ENCODE measurements at regions not wholly inside any gene's neighbourhood (a gene's known extent, or its start where the extent isn't known, plus 50 kb on each side); places are given as distances from the start of the nearest gene placed in this dataset.

- Histone ChIP-seq H3K9me3 (no peaks in the 10 kb centered on the region), H3K4me1 (no peaks in the 10 kb centered on the region), H3K27me3 (no peaks in the 10 kb centered on the region), H3K27ac (no peak overlapping the region), H3K36me3 (no peaks in the 10 kb centered on the region), H3K4me3 (no peak overlapping the region)
- DNase-seq: no peak
- no peak for TF ChIP-seq CTCF (IDR thresholded peaks at IDR 0.05)
- WGBS, 2 donors: 61 to 69% methylated on average over 3 of the region's 3 CpGs
- no peak for ATAC-seq
- intact Hi-C loops (cut with DNase I): no loop called here
Measured at GRCh38 chr19:28929006-28929405, 283.9 kb downstream of the UQCRFS1 start.

GRCh38 chr19:28927456-28927855 is 285.5 kb downstream of the UQCRFS1 start:
- Histone ChIP-seq H3K27me3 (no peaks in the 10 kb centered on the region), H3K4me3 (no peak overlapping the region), H3K36me3 (no peaks in the 10 kb centered on the region), H3K9me3 (no peaks in the 10 kb centered on the region), H3K27ac (no peak overlapping the region), H3K4me1 (no peaks in the 10 kb centered on the region)
- DNase-seq (no peak), ATAC-seq (no peak)
- intact Hi-C loops (cut with DNase I): no loop called here
- TF ChIP-seq CTCF (IDR thresholded peaks at IDR 0.05): no peak
- 69 to 78% methylated on average over 4 of the region's 4 CpGs for WGBS, 2 donors

GRCh38 chr19:28920269-28921066 is 292.5 kb downstream of the UQCRFS1 start:
- Histone ChIP-seq H3K4me3 (no peak overlapping the region), H3K4me1 (peaks cover 0 to 6% (median 0%) of the 10 kb centered on the region in 9 donors), H3K36me3 (no peaks in the 10 kb centered on the region), H3K27ac (no peak overlapping the region), H3K27me3 (peaks cover 0 to 15% (median 0%) of the 10 kb centered on the region in 7 donors), H3K9me3 (no peaks in the 10 kb centered on the region)
- no peak for TF ChIP-seq CTCF (IDR thresholded peaks at IDR 0.05)
- no peak for DNase-seq
- intact Hi-C loops (cut with DNase I): no loop called here
- no peak for ATAC-seq
- 48 to 57% methylated on average over 17 of the region's 17 CpGs for WGBS, 2 donors

GRCh38 chr19:28917621-28918020 is 295.3 kb downstream of the UQCRFS1 start:
- ATAC-seq: peak in 1 of 8 donors; percentile 30
- 39 to 55% methylated on average over 8 of the region's 8 CpGs for WGBS, 2 donors
- intact Hi-C loops (cut with DNase I): no loop called here

More at GRCh38 chr19:28917621-28918020, 295.3 kb downstream of the UQCRFS1 start:
- no peak for TF ChIP-seq CTCF (IDR thresholded peaks at IDR 0.05)
- no peaks in the 10 kb centered on the region for H3K9me3 ChIP-seq
- H3K4me3 ChIP-seq: no peak overlapping the region
- H3K27ac ChIP-seq: no peak overlapping the region
- no peak for DNase-seq
- peaks cover 0 to 7% (median 0%) of the 10 kb centered on the region in 9 donors for H3K4me1 ChIP-seq
- H3K27me3 ChIP-seq: peaks cover 0 to 15% (median 0%) of the 10 kb centered on the region in 7 donors
- no peaks in the 10 kb centered on the region for H3K36me3 ChIP-seq

All from heart right ventricle (tissue), 16 donors.